ENCODE measurements at regions not wholly inside any gene's neighbourhood (a gene's known extent, or its start where the extent isn't known, plus 50 kb on each side); places are given as distances from the start of the nearest gene placed in this dataset.

- no peak overlapping the region for H3K4me3 ChIP-seq (ENCODE audit: low read length)
- ATAC-seq (no peak), DNase-seq (peak; percentile 30)
- peaks cover 30% of the 10 kb centered on the region for H3K4me1 ChIP-seq (ENCODE audit: insufficient read depth, low read length)
- H3K36me3 ChIP-seq (ENCODE audit: low read depth, low read length): no peaks in the 10 kb centered on the region
- TF ChIP-seq EZH2 (IDR thresholded peaks at IDR 0.05; ENCODE audit: low read length, unreplicated experiment): no peak
- TF ChIP-seq, protein P1, sequence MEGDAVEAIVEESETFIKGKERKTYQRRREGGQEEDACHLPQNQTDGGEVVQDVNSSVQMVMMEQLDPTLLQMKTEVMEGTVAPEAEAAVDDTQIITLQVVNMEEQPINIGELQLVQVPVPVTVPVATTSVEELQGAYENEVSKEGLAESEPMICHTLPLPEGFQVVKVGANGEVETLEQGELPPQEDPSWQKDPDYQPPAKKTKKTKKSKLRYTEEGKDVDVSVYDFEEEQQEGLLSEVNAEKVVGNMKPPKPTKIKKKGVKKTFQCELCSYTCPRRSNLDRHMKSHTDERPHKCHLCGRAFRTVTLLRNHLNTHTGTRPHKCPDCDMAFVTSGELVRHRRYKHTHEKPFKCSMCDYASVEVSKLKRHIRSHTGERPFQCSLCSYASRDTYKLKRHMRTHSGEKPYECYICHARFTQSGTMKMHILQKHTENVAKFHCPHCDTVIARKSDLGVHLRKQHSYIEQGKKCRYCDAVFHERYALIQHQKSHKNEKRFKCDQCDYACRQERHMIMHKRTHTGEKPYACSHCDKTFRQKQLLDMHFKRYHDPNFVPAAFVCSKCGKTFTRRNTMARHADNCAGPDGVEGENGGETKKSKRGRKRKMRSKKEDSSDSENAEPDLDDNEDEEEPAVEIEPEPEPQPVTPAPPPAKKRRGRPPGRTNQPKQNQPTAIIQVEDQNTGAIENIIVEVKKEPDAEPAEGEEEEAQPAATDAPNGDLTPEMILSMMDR (conservative IDR thresholded peaks at IDR 0.05; ENCODE audit: low read depth, low read length): no peak
- H3K9me3 ChIP-seq (ENCODE audit: low read length): no peaks in the 10 kb centered on the region
- H3K9ac ChIP-seq (ENCODE audit: low read length): peak overlapping the region; percentile 60; the same call in 1 of the 2 replicates
- H4K20me1 ChIP-seq (ENCODE audit: low read length): no peaks in the 10 kb centered on the region
- peak overlapping the region; percentile 80 for H3K27ac ChIP-seq (ENCODE audit: low read length)
- BruUV-seq (replicated peaks): no TSS peak
- ChIA-PET POLR2A (ENCODE audit: unreplicated experiment) (no interaction called here), CTCF (no interaction called here)
- H3K79me2 ChIP-seq (ENCODE audit: low read length): no peaks in the 10 kb centered on the region
- H3K4me2 ChIP-seq (ENCODE audit: low read length): peak overlapping the region; percentile 35; the same call in 1 of the 2 replicates
- intact Hi-C loops (cut with micrococcal nuclease): no loop called here
- H2AFZ ChIP-seq (ENCODE audit: low read length): peak overlapping the region; percentile 12; the same call in 1 of the 2 replicates
- H3K9me2 ChIP-seq (replicated peaks; ENCODE audit: low read length): no peaks in the 10 kb centered on the region
- H3F3A ChIP-seq (ENCODE audit: low read length, unreplicated experiment): no peaks in the 10 kb centered on the region
- H3K27me3 ChIP-seq (ENCODE audit: low read length): no peaks in the 10 kb centered on the region
Observed at GRCh38 chr1:186568221-186568620, 107.3 kb upstream of the PDC start.

- H3K9me3 ChIP-seq (ENCODE audit: low read length): no peaks in the 10 kb centered on the region
- H3K4me1 ChIP-seq (ENCODE audit: insufficient read depth, low read length): peaks cover 30% of the 10 kb centered on the region
- H3K36me3 ChIP-seq (ENCODE audit: low read depth, low read length): no peaks in the 10 kb centered on the region
- DNase-seq: peak; percentile 44
- TF ChIP-seq EZH2phosphoT487 (IDR thresholded peaks at IDR 0.05; ENCODE audit: borderline replicate concordance, low read length) (no peak), EZH2 (IDR thresholded peaks at IDR 0.05; ENCODE audit: low read length, unreplicated experiment) (no peak)
- TF ChIP-seq, protein P1 (conservative IDR thresholded peaks at IDR 0.05; ENCODE audit: low read depth, low read length): no peak
- CTCF ChIA-PET: no interaction called here
- H3K79me2 ChIP-seq (ENCODE audit: low read length): no peaks in the 10 kb centered on the region
- POLR2A ChIA-PET (ENCODE audit: unreplicated experiment): no interaction called here
- intact Hi-C loops (cut with micrococcal nuclease): no loop called here
- H3K27me3 ChIP-seq (ENCODE audit: low read length): no peaks in the 10 kb centered on the region
- peak; percentile 74 for ATAC-seq
- H2AFZ ChIP-seq (ENCODE audit: low read length): 0 out of 2 replicates have a peak overlapping the region, but pooled peaks have one; percentile 29
- no peaks in the 10 kb centered on the region for H3F3A ChIP-seq (ENCODE audit: low read length, unreplicated experiment)
- peak overlapping the region; percentile 80 for H3K27ac ChIP-seq (ENCODE audit: low read length)
- peak overlapping the region; percentile 6 for H3K4me2 ChIP-seq (ENCODE audit: low read length)
- H3K4me3 ChIP-seq (ENCODE audit: low read length): no peak overlapping the region
- no peaks in the 10 kb centered on the region for H4K20me1 ChIP-seq (ENCODE audit: low read length)
- BruUV-seq (replicated peaks): no TSS peak
- H3K9me2 ChIP-seq (replicated peaks; ENCODE audit: low read length): no peaks in the 10 kb centered on the region
- H3K9ac ChIP-seq (ENCODE audit: low read length): peak overlapping the region; percentile 60
Observed at GRCh38 chr1:186566140-186566855, 105.4 kb upstream of the PDC start.

DNA sequence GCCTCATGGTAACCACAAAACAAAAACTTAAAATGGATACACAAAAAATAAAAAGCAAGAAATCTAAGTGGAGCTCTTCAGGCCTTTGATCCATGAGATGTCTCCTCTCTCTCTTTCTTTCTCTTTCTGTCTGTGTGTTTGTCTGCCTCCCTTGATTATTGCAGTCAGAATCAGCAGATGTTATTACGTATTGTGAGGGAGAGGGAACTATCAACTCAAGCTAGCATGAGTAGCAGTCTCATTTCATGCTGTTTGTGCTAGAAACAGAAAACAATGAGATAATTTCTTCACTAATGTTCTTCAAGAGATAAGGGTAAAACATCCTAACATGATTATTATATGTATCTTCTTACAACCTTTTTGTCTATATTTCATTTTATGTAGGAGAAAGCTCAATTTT, 103.7 kb upstream of the PDC start:
- no TSS peak for BruUV-seq (replicated peaks)
- no peak overlapping the region for H3K27ac ChIP-seq (ENCODE audit: low read length)

More for the DNA sequence above, 103.7 kb upstream of the PDC start:
- Histone ChIP-seq H3K79me2 (ENCODE audit: low read length) (no peaks in the 10 kb centered on the region), H3K4me2 (ENCODE audit: low read length) (no peak overlapping the region), H4K20me1 (ENCODE audit: low read length) (no peaks in the 10 kb centered on the region), H3F3A (ENCODE audit: low read length, unreplicated experiment) (no peaks in the 10 kb centered on the region), H3K9me2 (replicated peaks; ENCODE audit: low read length) (no peaks in the 10 kb centered on the region), H3K9me3 (ENCODE audit: low read length) (no peaks in the 10 kb centered on the region), H3K4me1 (ENCODE audit: insufficient read depth, low read length) (peaks cover 30% of the 10 kb centered on the region), H3K36me3 (ENCODE audit: low read depth, low read length) (no peaks in the 10 kb centered on the region), H3K27me3 (ENCODE audit: low read length) (no peaks in the 10 kb centered on the region), H3K4me3 (ENCODE audit: low read length) (no peak overlapping the region), H3K9ac (ENCODE audit: low read length) (no peak overlapping the region), H2AFZ (ENCODE audit: low read length) (no peak overlapping the region)
- ChIA-PET CTCF (no interaction called here), POLR2A (ENCODE audit: unreplicated experiment) (no interaction called here)
- TF ChIP-seq EZH2 (IDR thresholded peaks at IDR 0.05; ENCODE audit: low read length, unreplicated experiment) (no peak), EZH2phosphoT487 (IDR thresholded peaks at IDR 0.05; ENCODE audit: borderline replicate concordance, low read length) (no peak)
- TF ChIP-seq, protein P1 (conservative IDR thresholded peaks at IDR 0.05; ENCODE audit: low read depth, low read length): no peak
- ATAC-seq: no peak
- DNase-seq: no peak
- intact Hi-C loops (cut with micrococcal nuclease): no loop called here

Measured in PC-3 (cell line).